WERI-Rb-1 (cell line): ENCODE measurements at regions not wholly inside any gene's neighbourhood (a gene's known extent, or its start where the extent isn't known, plus 50 kb on each side); places are given as distances from the start of the nearest gene placed in this dataset.

Experiments used
- DNase-seq: peaks from one replicate; pipeline ENCODE4 v3.0.0-alpha.2; 2020
- H3K27ac ChIP-seq: fragments of 250-450 bp; sonication (Bioruptor Pico); 2 replicates; pipeline ENCODE4 v1.5.1; 2020; ENCODE audit warnings: mild to moderate bottlenecking, moderate library complexity
- H3K27me3 ChIP-seq: fragments of 250-450 bp; sonication (Bioruptor Pico); 2 replicates; pipeline ENCODE4 v1.5.1; 2021; ENCODE audit warnings: mild to moderate bottlenecking, low read depth, moderate library complexity; ENCODE audit not compliant: insufficient read depth, severe bottlenecking
- H3K36me3 ChIP-seq: fragments of 250-450 bp; sonication (Bioruptor Pico); 2 replicates; pipeline ENCODE4 v1.5.1; 2020; ENCODE audit warnings: mild to moderate bottlenecking, moderate library complexity
- H3K4me3 ChIP-seq: 2 replicates; pipeline ENCODE4 v1.5.1; 2011; ENCODE audit warnings: low read depth, mild to moderate bottlenecking, control low read depth, low read length
- H3K9me3 ChIP-seq: fragments of 250-450 bp; sonication (Bioruptor Pico); 2 replicates; pipeline ENCODE4 v1.5.1; 2021; ENCODE audit warnings: mild to moderate bottlenecking, moderate library complexity; ENCODE audit not compliant: severe bottlenecking
- CTCF ChIP-seq: IDR thresholded peaks from 2 replicates; pipeline ENCODE4 v1.5.1; 2011; ENCODE audit warnings: low read depth, mild to moderate bottlenecking, control low read depth, inconsistent platforms, low read length

- H3K27ac ChIP-seq: peak overlapping the region; percentile 70
- no peak for DNase-seq
- no peaks in the 10 kb centered on the region for H3K36me3 ChIP-seq
- no peaks in the 10 kb centered on the region for H3K9me3 ChIP-seq
- no peak for TF ChIP-seq CTCF
- no peak overlapping the region for H3K4me3 ChIP-seq
- no peaks in the 10 kb centered on the region for H3K27me3 ChIP-seq
These were observed 57.3 kb upstream of the SP3 start for GRCh38 chr2:174022431-174022830.

DNA sequence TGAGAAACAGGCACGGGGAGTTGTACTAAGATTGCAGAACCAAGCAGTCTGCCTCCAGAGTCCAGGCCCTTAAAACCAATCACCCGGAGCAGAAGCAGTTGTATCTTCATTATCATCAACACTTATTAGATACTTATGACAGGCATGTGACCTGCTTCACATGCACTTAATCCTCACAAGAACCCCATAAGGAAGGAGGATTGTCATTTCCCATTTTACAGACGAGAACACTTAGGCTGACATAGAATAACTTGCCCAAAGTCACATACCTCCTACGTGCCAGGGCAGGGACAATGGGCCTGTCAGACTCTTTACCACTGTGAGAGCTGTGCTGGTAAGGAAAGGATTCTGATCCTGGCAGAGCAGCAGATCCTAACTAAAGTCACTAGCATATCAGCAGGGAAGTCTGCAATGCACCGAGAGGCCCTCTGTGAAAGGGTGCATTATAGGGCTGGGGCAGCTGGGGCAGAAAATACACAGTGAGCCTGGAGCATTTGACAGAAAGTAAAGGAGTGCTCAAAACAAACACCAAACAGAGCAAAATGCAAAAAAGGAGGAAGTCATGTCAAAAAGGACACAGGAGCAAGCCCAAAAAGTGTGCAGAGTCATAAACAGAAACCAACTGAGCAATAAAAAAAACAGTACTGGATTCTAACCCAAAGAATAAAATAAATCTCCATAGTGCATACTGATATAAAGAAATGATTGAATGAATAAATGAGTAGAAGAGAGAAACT is 55.9 kb upstream of the SP3 start:
- no peak for TF ChIP-seq CTCF
- Histone ChIP-seq H3K9me3 (no peaks in the 10 kb centered on the region), H3K36me3 (no peaks in the 10 kb centered on the region), H3K27me3 (no peaks in the 10 kb centered on the region), H3K27ac (no peak overlapping the region), H3K4me3 (no peak overlapping the region)
- DNase-seq: no peak

DNA sequence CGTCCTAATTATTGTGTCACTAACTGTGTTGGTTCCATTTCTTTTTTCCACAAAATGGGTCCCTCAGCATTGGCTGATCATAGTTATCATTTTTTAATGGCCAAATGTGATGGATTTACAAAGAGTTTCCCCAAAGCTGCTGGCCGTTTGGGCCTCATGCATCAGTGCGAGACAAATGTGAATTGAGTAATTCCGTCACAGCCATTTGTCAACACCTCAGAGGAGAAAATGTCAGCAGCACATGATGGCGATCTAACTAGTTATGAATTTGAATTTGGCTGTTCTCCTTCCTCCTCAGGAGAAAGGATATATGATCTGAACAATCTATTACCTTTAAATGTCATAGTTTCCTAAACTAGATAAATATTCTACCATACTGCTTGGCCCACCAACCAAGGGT is 54.9 kb upstream of the SP3 start:
- Histone ChIP-seq H3K4me3 (no peak overlapping the region), H3K27ac (no peak overlapping the region), H3K27me3 (no peaks in the 10 kb centered on the region), H3K9me3 (no peaks in the 10 kb centered on the region), H3K36me3 (no peaks in the 10 kb centered on the region)
- TF ChIP-seq CTCF: no peak
- DNase-seq: no peak

GRCh38 chr2:174016447-174016846 is 51.3 kb upstream of the SP3 start:
- no peak for DNase-seq
- H3K9me3 ChIP-seq: no peaks in the 10 kb centered on the region
- TF ChIP-seq CTCF: no peak
- H3K27me3 ChIP-seq: no peaks in the 10 kb centered on the region
- no peak overlapping the region for H3K27ac ChIP-seq
- no peak overlapping the region for H3K4me3 ChIP-seq
- no peaks in the 10 kb centered on the region for H3K36me3 ChIP-seq

DNA sequence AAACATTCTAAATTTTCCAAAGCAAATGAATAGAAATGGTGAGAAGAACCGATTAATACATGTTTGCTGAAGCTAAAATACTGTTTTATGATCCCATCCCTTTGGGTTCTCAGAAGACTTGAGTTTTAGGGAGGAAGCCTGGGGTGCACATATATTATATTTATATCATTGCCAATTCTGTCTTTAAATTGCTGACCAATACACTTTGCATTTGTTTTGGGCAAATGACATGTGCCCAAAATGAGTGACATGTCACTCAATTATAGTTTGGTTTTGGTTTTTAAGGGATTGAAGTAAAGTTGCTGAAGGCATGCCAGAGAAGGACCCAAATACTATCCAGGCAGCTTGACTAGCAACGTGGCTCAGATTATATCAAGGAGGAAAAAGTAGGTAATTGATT is 50.3 kb upstream of the SP3 start:
- Histone ChIP-seq H3K36me3 (no peaks in the 10 kb centered on the region), H3K27me3 (no peaks in the 10 kb centered on the region), H3K9me3 (no peaks in the 10 kb centered on the region), H3K4me3 (no peak overlapping the region), H3K27ac (no peak overlapping the region)
- no peak for DNase-seq
- TF ChIP-seq CTCF: no peak
